Naive thymus-derived CD8-positive, alpha-beta T cell (primary cell): ENCODE measurements at regions not wholly inside any gene's neighbourhood (a gene's known extent, or its start where the extent isn't known, plus 50 kb on each side); places are given as distances from the start of the nearest gene placed in this dataset.
"Not testable (repeated sequence)": the region's sequence is repeated elsewhere in the genome, so short reads cannot be mapped to it uniquely, and the experiment has no call there.

Experiments used
- ATAC-seq, 2 donors: fragments of 150-1000 bp; cut with Tn5 transposase in 1 of 2; sonication (Bioruptor Pico), chemical (Tn5 transposase) in 1 of 2; 1 replicate in 1 of 2; 2 replicates in 1 of 2; pipeline ENCODE4 v1.10.0; 2021; ENCODE audit warnings: mild to moderate bottlenecking in 2 of 2, moderate library complexity in 2 of 2
- POLR2A ChIA-PET: fragments of 350-600 bp; sonication (Branson Sonifier 250); formaldehyde crosslinking; loops from one replicate; lab custom pipeline; 2021; ENCODE audit warnings: antibody characterized with exemption; lab: Charles Lee
- DNase-seq, 10 donors: peaks; one replicate each; pipeline versions ENCODE4 v3.0.0 to v3.0.0-alpha.2; 2020 to 2022
- H3K27ac Mint-ChIP-seq, 10 donors: one replicate each; pipeline ENCODE4 v1.8.0; 2020 to 2022; ENCODE audit warnings: mild to moderate bottlenecking in 10 of 10, mixed read lengths in 10 of 10, moderate library complexity in 4 of 10, inconsistent platforms in 1 of 10
- H3K27me3 Mint-ChIP-seq, 5 donors: one replicate each; pipeline ENCODE4 v1.8.0; 2021 to 2022; ENCODE audit warnings: mixed read lengths in 5 of 5
- H3K36me3 Mint-ChIP-seq, 3 donors: one replicate each; pipeline ENCODE4 v1.8.0; 2020 to 2022; ENCODE audit warnings: mixed read lengths in 3 of 3, mild to moderate bottlenecking in 2 of 3, inconsistent platforms in 1 of 3
- H3K4me1 Mint-ChIP-seq, 4 donors: one replicate each; pipeline ENCODE4 v1.8.0; 2021 to 2022; ENCODE audit warnings: mixed read lengths in 4 of 4
- H3K4me3 Mint-ChIP-seq, 10 donors: one replicate each; pipeline ENCODE4 v1.8.0; 2020 to 2022; ENCODE audit warnings: mild to moderate bottlenecking in 10 of 10, mixed read lengths in 10 of 10, moderate library complexity in 6 of 10, inconsistent platforms in 1 of 10
- H3K9me3 Mint-ChIP-seq, 9 donors: one replicate each; pipeline ENCODE4 v1.8.0; 2020 to 2022; ENCODE audit warnings: mixed read lengths in 9 of 9, mild to moderate bottlenecking in 3 of 9, inconsistent platforms in 1 of 9, moderate library complexity in 1 of 9

- Mint-ChIP-seq H3K36me3 (peaks cover 0 to 4% (median 0%) of the 10 kb centered on the region in 3 donors), H3K4me3 (no peak overlapping the region), H3K4me1 (peaks cover 0 to 1% (median 0%) of the 10 kb centered on the region in 4 donors), H3K27me3 (peaks cover 11 to 58% (median 30%) of the 10 kb centered on the region in 5 donors), H3K9me3 (peaks cover 0 to 34% (median 9%) of the 10 kb centered on the region in 9 donors), H3K27ac (no peak overlapping the region)
- POLR2A ChIA-PET: no interaction called here
- DNase-seq: no peak
- no peak for ATAC-seq
These were observed 105.3 kb downstream of the LHX2 start for GRCh38 chr9:124116683-124117363.

GRCh38 chr9:124118894-124119293 lies 107.3 kb downstream of the LHX2 start:
- POLR2A ChIA-PET: no interaction called here
- DNase-seq (no peak), ATAC-seq (no peak)
- Mint-ChIP-seq H3K4me3 (no peak overlapping the region), H3K9me3 (peaks cover 0 to 41% (median 9%) of the 10 kb centered on the region in 9 donors), H3K36me3 (peaks cover 0 to 9% (median 0%) of the 10 kb centered on the region in 3 donors), H3K27ac (no peak overlapping the region), H3K27me3 (peaks cover 8 to 65% (median 28%) of the 10 kb centered on the region in 5 donors), H3K4me1 (peaks cover 0 to 1% (median 0%) of the 10 kb centered on the region in 4 donors)

- H3K27ac Mint-ChIP-seq: no peak overlapping the region
These were observed 108.7 kb downstream of the LHX2 start for GRCh38 chr9:124120272-124120671.

GRCh38 chr9:124121725-124122124 lies 110.2 kb downstream of the LHX2 start:
- Mint-ChIP-seq H3K9me3 (peaks cover 0 to 29% (median 4%) of the 10 kb centered on the region in 9 donors), H3K4me1 (peaks cover 0 to under 1% (median 0%) of the 10 kb centered on the region in 4 donors), H3K36me3 (peaks cover 0 to 5% (median 0%) of the 10 kb centered on the region in 3 donors), H3K4me3 (no peak overlapping the region), H3K27me3 (peaks cover 5 to 57% (median 25%) of the 10 kb centered on the region in 5 donors), H3K27ac (no peak overlapping the region)
- DNase-seq: no peak
- POLR2A ChIA-PET: no interaction called here
- no peak for ATAC-seq

More at GRCh38 chr9:124120272-124120671, 108.7 kb downstream of the LHX2 start:
- DNase-seq (no peak), ATAC-seq (no peak)
- Mint-ChIP-seq H3K36me3 (peaks cover 0 to 9% (median 0%) of the 10 kb centered on the region in 3 donors), H3K4me3 (no peak overlapping the region), H3K4me1 (peaks cover 0 to 1% (median 0%) of the 10 kb centered on the region in 4 donors), H3K27me3 (peaks cover 10 to 70% (median 33%) of the 10 kb centered on the region in 5 donors), H3K9me3 (peaks cover 0 to 41% (median 9%) of the 10 kb centered on the region in 9 donors)
- POLR2A ChIA-PET: no interaction called here

GRCh38 chr9:124122321-124122720 lies 110.8 kb downstream of the LHX2 start:
- no peak overlapping the region for H3K27ac Mint-ChIP-seq
- POLR2A ChIA-PET: no interaction called here
- no peak for DNase-seq
- no peak for ATAC-seq
- peaks cover 0 to 23% (median 1%) of the 10 kb centered on the region in 9 donors for H3K9me3 Mint-ChIP-seq
- H3K27me3 Mint-ChIP-seq: peaks cover 5 to 51% (median 25%) of the 10 kb centered on the region in 5 donors
- peaks cover 0 to 5% (median 0%) of the 10 kb centered on the region in 3 donors for H3K36me3 Mint-ChIP-seq
- no peak overlapping the region for H3K4me3 Mint-ChIP-seq
- H3K4me1 Mint-ChIP-seq: peaks cover 0 to 2% (median under 1%) of the 10 kb centered on the region in 4 donors

- Mint-ChIP-seq H3K9me3 (peaks cover 0 to 19% (median 0%) of the 10 kb centered on the region in 9 donors), H3K4me1 (peaks cover 0 to 2% (median under 1%) of the 10 kb centered on the region in 4 donors), H3K27me3 (peaks cover 2 to 45% (median 20%) of the 10 kb centered on the region in 5 donors), H3K36me3 (peaks cover 0 to 5% (median 0%) of the 10 kb centered on the region in 3 donors), H3K27ac (no peak overlapping the region), H3K4me3 (no peak overlapping the region)
- DNase-seq (no peak), ATAC-seq (no peak)
- POLR2A ChIA-PET: no interaction called here
These were observed 111.4 kb downstream of the LHX2 start for GRCh38 chr9:124122813-124123462.

- H3K9me3 Mint-ChIP-seq: peaks cover 0 to 19% (median 0%) of the 10 kb centered on the region in 9 donors
- H3K36me3 Mint-ChIP-seq, H3K4me3 Mint-ChIP-seq, H3K4me1 Mint-ChIP-seq, ATAC-seq, POLR2A ChIA-PET, DNase-seq, H3K27ac Mint-ChIP-seq: not testable (repeated sequence)
- H3K27me3 Mint-ChIP-seq: peaks cover 2 to 42% (median 19%) of the 10 kb centered on the region in 5 donors
These were observed 112.1 kb downstream of the LHX2 start for GRCh38 chr9:124123621-124124020.

GRCh38 chr9:124124729-124125650 lies 113.4 kb downstream of the LHX2 start:
- Mint-ChIP-seq H3K27ac (peak overlapping the region in 1 of 10 donors; percentile 6), H3K4me1 (peaks cover 0 to 2% (median under 1%) of the 10 kb centered on the region in 4 donors)

GRCh38 chr9:124125651-124125977 lies 114.0 kb downstream of the LHX2 start:
- POLR2A ChIA-PET: no interaction called here
- no peak for DNase-seq
- peaks cover 0 to 13% (median 0%) of the 10 kb centered on the region in 9 donors for H3K9me3 Mint-ChIP-seq
- no peak for ATAC-seq
- no peak overlapping the region for H3K4me3 Mint-ChIP-seq
- peaks cover 0 to 5% (median 0%) of the 10 kb centered on the region in 3 donors for H3K36me3 Mint-ChIP-seq
- H3K27me3 Mint-ChIP-seq: peaks cover 2 to 31% (median 13%) of the 10 kb centered on the region in 5 donors
- H3K4me1 Mint-ChIP-seq: peaks cover 0 to 2% (median under 1%) of the 10 kb centered on the region in 4 donors
- H3K27ac Mint-ChIP-seq: no peak overlapping the region

More at GRCh38 chr9:124124729-124125650, 113.4 kb downstream of the LHX2 start:
- Mint-ChIP-seq H3K27me3 (peaks cover 2 to 31% (median 15%) of the 10 kb centered on the region in 5 donors), H3K36me3 (peaks cover 0 to 5% (median 0%) of the 10 kb centered on the region in 3 donors), H3K9me3 (peaks cover 0 to 18% (median 0%) of the 10 kb centered on the region in 9 donors), H3K4me3 (no peak overlapping the region)
- POLR2A ChIA-PET: no interaction called here
- no peak for DNase-seq
- ATAC-seq: no peak

- Mint-ChIP-seq H3K27me3 (peaks cover 2 to 31% (median 15%) of the 10 kb centered on the region in 5 donors), H3K27ac (peak overlapping the region in 2 of 10 donors; percentile 17 to 61), H3K4me1 (peaks cover 0 to 2% (median under 1%) of the 10 kb centered on the region in 4 donors), H3K36me3 (peaks cover 0 to 5% (median 0%) of the 10 kb centered on the region in 3 donors), H3K4me3 (no peak overlapping the region), H3K9me3 (peaks cover 0 to 6% (median 0%) of the 10 kb centered on the region in 9 donors)
- POLR2A ChIA-PET: no interaction called here
- DNase-seq: peak; percentile 30 to 80 (median 62)
- ATAC-seq: no peak
These were observed 115.4 kb downstream of the LHX2 start for GRCh38 chr9:124126648-124127646.

- H3K36me3 Mint-ChIP-seq: no peaks in the 10 kb centered on the region
- POLR2A ChIA-PET: no interaction called here
- H3K27ac Mint-ChIP-seq: no peak overlapping the region
- peaks cover 0 to 2% (median under 1%) of the 10 kb centered on the region in 4 donors for H3K4me1 Mint-ChIP-seq
- H3K4me3 Mint-ChIP-seq: no peak overlapping the region
- H3K27me3 Mint-ChIP-seq: peaks cover 2 to 22% (median 17%) of the 10 kb centered on the region in 5 donors
- ATAC-seq (no peak), DNase-seq (no peak)
- H3K9me3 Mint-ChIP-seq: no peaks in the 10 kb centered on the region
These were observed 117.1 kb downstream of the LHX2 start for GRCh38 chr9:124128568-124129166.
